Mucosa of descending colon (tissue), 3 donors: ENCODE measurements at regions not wholly inside any gene's neighbourhood (a gene's known extent, or its start where the extent isn't known, plus 50 kb on each side); places are given as distances from the start of the nearest gene placed in this dataset.
"Not testable (repeated sequence)": the region's sequence is repeated elsewhere in the genome, so short reads cannot be mapped to it uniquely, and the experiment has no call there.

Experiments
- ATAC-seq: fragments of 200-7000 bp; cut with Tn5 transposase; one replicate; pipeline ENCODE4 v1.9.1; 2020; ENCODE audit warnings: mild to moderate bottlenecking, moderate library complexity
- DNase-seq, 3 donors: peaks; one replicate each; pipeline ENCODE4 v3.0.0-alpha.2; 2020
- H3K36me3 ChIP-seq: fragments of 200-600 bp; one replicate; pipeline ENCODE4 v1.8.0; 2021; ENCODE audit warnings: low read depth, mild to moderate bottlenecking
- H3K4me1 ChIP-seq: fragments of 200-600 bp; one replicate; pipeline ENCODE4 v1.8.0; 2021; ENCODE audit warnings: low read depth, mild to moderate bottlenecking
- H3K4me3 ChIP-seq: fragments of 200-600 bp; one replicate; pipeline ENCODE4 v1.8.0; 2021; ENCODE audit warnings: mild to moderate bottlenecking
- H3K9me3 ChIP-seq: fragments of 200-600 bp; one replicate; pipeline ENCODE4 v1.8.0; 2021; ENCODE audit warnings: mild to moderate bottlenecking
- CTCF ChIP-seq: fragments of 200-600 bp; IDR thresholded peaks from one replicate; pipeline ENCODE4 v1.8.0; 2022; ENCODE audit warnings: antibody characterized with exemption, mild to moderate bottlenecking
- intact Hi-C, 2 donors: fragments of 100-400 bp; cut with DNase I in 1 of 2; cut with micrococcal nuclease in 1 of 2; formaldehyde crosslinking; loops; one replicate each; pipeline versions ENCODE4 v1.11.0 to v1.11.1; 2022; cut with DNase I, micrococcal nuclease
- donor health status: DM: no; HTN: no; CAD: no; lungs with moderate emphysema.
- donor health status: DM: no; HTN: no; CAD: no.
- donor health status: DM: no; HTN: yes; CAD: no.

- intact Hi-C loops: no loop called here
- peaks cover 18% of the 10 kb centered on the region for H3K4me1 ChIP-seq
- no peak overlapping the region for H3K4me3 ChIP-seq
- no peaks in the 10 kb centered on the region for H3K36me3 ChIP-seq
- DNase-seq: no peak
- no peaks in the 10 kb centered on the region for H3K9me3 ChIP-seq
- TF ChIP-seq CTCF: no peak
- ATAC-seq: no peak
These were observed 81.0 kb upstream of the GSE1 start for GRCh38 chr16:85532147-85532546.

- H3K9me3 ChIP-seq, H3K4me3 ChIP-seq, DNase-seq, ATAC-seq, intact Hi-C loops, H3K36me3 ChIP-seq: not testable (repeated sequence)
- H3K4me1 ChIP-seq: peaks cover 18% of the 10 kb centered on the region
These were observed 79.5 kb upstream of the GSE1 start for GRCh38 chr16:85533593-85533992.

DNA sequence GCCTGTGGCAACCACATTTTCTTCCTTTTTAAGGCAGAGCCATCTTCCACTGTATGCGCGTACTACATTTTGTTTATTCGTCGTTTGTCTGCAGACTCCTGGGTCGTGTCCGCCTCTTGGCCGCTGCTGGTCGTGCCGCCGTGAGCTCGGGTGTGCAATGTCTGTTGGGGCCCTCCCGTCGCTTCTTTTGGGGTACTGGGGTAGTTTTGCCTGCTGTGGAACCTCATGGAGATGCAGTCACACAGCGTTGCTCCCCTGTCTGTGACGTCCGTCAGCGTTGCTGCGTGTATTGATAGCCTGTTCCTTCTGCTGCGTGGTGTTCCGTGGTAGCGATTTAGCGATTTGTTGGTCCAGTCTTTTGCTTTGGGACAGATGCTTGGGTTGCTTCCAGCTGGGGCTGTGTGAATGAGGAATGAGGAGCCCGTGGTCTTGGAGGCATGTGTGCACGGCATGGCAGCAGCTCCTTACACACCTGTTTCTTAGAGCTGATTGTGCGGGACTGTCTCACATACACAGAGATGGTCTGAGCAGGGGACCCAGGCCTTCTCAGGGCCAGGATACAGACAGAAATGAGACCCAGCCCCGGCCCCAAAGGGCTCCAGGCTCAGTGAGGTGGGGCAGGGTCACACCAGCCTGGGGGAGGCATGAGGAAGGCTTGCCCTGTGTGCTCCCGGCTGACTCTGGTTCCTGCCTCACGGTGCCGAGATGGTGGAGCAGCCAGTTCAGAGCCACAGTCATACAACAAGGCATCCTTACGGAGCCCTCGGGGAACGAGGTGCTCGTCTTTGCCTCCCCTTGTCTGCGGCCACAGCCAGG is 78.4 kb upstream of the GSE1 start:
- no peaks in the 10 kb centered on the region for H3K36me3 ChIP-seq
- DNase-seq (peak in 1 of 3 donors; percentile 51), ATAC-seq (peak; percentile 44)
- no peak for TF ChIP-seq CTCF
- intact Hi-C loops: no loop called here
- peaks cover under 1% of the 10 kb centered on the region for H3K9me3 ChIP-seq
- H3K4me3 ChIP-seq: no peak overlapping the region
- H3K4me1 ChIP-seq: peaks cover 18% of the 10 kb centered on the region

- no peak for TF ChIP-seq CTCF
- intact Hi-C loops: no loop called here
- peak in 2 of 3 donors; percentile 75 to 78 for DNase-seq
- peak; percentile 88 for ATAC-seq
- Histone ChIP-seq H3K4me3 (no peak overlapping the region), H3K4me1 (peaks cover 18% of the 10 kb centered on the region), H3K36me3 (no peaks in the 10 kb centered on the region), H3K9me3 (peaks cover 4% of the 10 kb centered on the region)
These were observed 77.6 kb upstream of the GSE1 start for GRCh38 chr16:85535352-85536072.

- Histone ChIP-seq H3K4me1 (peaks cover 18% of the 10 kb centered on the region), H3K36me3 (no peaks in the 10 kb centered on the region), H3K4me3 (no peak overlapping the region), H3K9me3 (peaks cover 4% of the 10 kb centered on the region)
- TF ChIP-seq CTCF: no peak
- DNase-seq: peak in 2 of 3 donors; percentile 39 to 49
- peak; percentile 43 for ATAC-seq
- intact Hi-C loops: no loop called here
These were observed 77.1 kb upstream of the GSE1 start for GRCh38 chr16:85536073-85536410.
